Tibial nerve (tissue), 4 donors: ENCODE measurements at regions not wholly inside any gene's neighbourhood (a gene's known extent, or its start where the extent isn't known, plus 50 kb on each side); places are given as distances from the start of the nearest gene placed in this dataset.

Experiments used
- DNase-seq, 2 donors: peaks; one replicate each; pipeline ENCODE4 v3.0.0-alpha.2; 2019; ENCODE audit warnings: low spot score in 2 of 2
- H3K27ac ChIP-seq, 4 donors: fragments of 200-600 bp; sonication (generic) in 3 of 4; one replicate each; pipeline ENCODE4 v1.5.1; 2017 to 2019; ENCODE audit warnings: mild to moderate bottlenecking in 1 of 4
- H3K27me3 ChIP-seq, 2 donors: fragments of 200-600 bp; sonication (generic) in 1 of 2; one replicate each; pipeline versions ENCODE4 v1.5.1 to v1.6.0; 2017 to 2019
- H3K36me3 ChIP-seq, 3 donors: fragments of 200-600 bp; sonication (generic); one replicate each; pipeline ENCODE4 v1.5.1; 2018 to 2019
- H3K4me1 ChIP-seq, 4 donors: fragments of 200-600 bp; sonication (generic) in 3 of 4; one replicate each; pipeline ENCODE4 v1.5.1; 2017 to 2019
- H3K4me3 ChIP-seq, 4 donors: fragments of 200-600 bp; sonication (generic) in 3 of 4; one replicate each; pipeline ENCODE4 v1.5.1; 2017 to 2019; ENCODE audit warnings: mild to moderate bottlenecking in 1 of 4, moderate library complexity in 1 of 4
- H3K9me3 ChIP-seq, 4 donors: fragments of 200-600 bp; sonication (generic) in 3 of 4; one replicate each; pipeline ENCODE4 v1.5.1; 2017 to 2019
- EP300 ChIP-seq, 2 donors: sonication (generic); formaldehyde crosslinking; IDR thresholded peaks; one replicate each; pipeline ENCODE4 v1.6.1; 2017; ENCODE audit warnings: antibody characterized with exemption in 2 of 2, mild to moderate bottlenecking in 1 of 2
- POLR2A ChIP-seq, 2 donors: fragments of 450-650 bp; IDR thresholded peaks; one replicate each; pipeline ENCODE4 v1.6.1; 2017; ENCODE audit warnings: antibody characterized with exemption in 2 of 2, mild to moderate bottlenecking in 2 of 2, moderate library complexity in 2 of 2
- WGBS, 2 donors: methylation state at CpG; one replicate each; pipeline ENCODE4 v1.1.5; 2018; 5-methylcytosine and 5-hydroxymethylcytosine counted together
- TF ChIP-seq, protein P1 (sequence below), 5 experiments: fragments of 200-600 bp in 3 of 5; fragments of 450-650 bp in 2 of 5; sonication (generic) in 3 of 5; IDR thresholded peaks; one replicate each; pipeline ENCODE4 v1.5.1; 2016 to 2019; ENCODE audit warnings: antibody characterized with exemption in 5 of 5, mild to moderate bottlenecking in 3 of 5, moderate library complexity in 2 of 5

DNA sequence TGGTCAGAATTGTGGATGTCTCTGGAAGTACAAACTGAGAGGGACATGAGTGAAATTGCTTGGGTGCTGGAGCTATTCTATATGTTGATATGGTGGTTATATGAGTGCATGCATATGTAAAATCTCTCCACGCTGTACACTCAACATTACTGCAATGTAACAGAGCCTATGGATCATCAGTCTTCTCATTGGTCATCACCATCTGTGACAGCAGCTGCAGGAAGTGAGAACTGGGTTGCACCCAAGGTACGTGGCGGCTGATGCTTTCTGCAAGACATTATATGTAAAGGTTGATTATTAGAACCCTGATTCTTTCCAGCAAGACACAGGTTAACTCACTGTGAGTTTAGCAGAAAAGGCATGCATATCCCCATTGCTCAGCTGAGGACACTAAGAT is 387.1 kb downstream of the OMA1 start:
- TF ChIP-seq, protein P1, sequence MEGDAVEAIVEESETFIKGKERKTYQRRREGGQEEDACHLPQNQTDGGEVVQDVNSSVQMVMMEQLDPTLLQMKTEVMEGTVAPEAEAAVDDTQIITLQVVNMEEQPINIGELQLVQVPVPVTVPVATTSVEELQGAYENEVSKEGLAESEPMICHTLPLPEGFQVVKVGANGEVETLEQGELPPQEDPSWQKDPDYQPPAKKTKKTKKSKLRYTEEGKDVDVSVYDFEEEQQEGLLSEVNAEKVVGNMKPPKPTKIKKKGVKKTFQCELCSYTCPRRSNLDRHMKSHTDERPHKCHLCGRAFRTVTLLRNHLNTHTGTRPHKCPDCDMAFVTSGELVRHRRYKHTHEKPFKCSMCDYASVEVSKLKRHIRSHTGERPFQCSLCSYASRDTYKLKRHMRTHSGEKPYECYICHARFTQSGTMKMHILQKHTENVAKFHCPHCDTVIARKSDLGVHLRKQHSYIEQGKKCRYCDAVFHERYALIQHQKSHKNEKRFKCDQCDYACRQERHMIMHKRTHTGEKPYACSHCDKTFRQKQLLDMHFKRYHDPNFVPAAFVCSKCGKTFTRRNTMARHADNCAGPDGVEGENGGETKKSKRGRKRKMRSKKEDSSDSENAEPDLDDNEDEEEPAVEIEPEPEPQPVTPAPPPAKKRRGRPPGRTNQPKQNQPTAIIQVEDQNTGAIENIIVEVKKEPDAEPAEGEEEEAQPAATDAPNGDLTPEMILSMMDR (IDR thresholded peaks at IDR 0.05), result no peak
- TF ChIP-seq POLR2A (IDR thresholded peaks at IDR 0.05) (no peak), EP300 (IDR thresholded peaks at IDR 0.05) (no peak)
- H3K4me1 ChIP-seq, result peaks cover 0 to 5% (median 0%) of the 10 kb centered on the region in 4 donors
- 84 to 94% methylated on average over 3 of the region's 3 CpGs for WGBS, 2 donors
- H3K27ac ChIP-seq, result no peak overlapping the region
- H3K9me3 ChIP-seq, result no peaks in the 10 kb centered on the region
- H3K36me3 ChIP-seq, result no peaks in the 10 kb centered on the region
- no peak for DNase-seq
- no peak overlapping the region for H3K4me3 ChIP-seq
- no peaks in the 10 kb centered on the region for H3K27me3 ChIP-seq

DNA sequence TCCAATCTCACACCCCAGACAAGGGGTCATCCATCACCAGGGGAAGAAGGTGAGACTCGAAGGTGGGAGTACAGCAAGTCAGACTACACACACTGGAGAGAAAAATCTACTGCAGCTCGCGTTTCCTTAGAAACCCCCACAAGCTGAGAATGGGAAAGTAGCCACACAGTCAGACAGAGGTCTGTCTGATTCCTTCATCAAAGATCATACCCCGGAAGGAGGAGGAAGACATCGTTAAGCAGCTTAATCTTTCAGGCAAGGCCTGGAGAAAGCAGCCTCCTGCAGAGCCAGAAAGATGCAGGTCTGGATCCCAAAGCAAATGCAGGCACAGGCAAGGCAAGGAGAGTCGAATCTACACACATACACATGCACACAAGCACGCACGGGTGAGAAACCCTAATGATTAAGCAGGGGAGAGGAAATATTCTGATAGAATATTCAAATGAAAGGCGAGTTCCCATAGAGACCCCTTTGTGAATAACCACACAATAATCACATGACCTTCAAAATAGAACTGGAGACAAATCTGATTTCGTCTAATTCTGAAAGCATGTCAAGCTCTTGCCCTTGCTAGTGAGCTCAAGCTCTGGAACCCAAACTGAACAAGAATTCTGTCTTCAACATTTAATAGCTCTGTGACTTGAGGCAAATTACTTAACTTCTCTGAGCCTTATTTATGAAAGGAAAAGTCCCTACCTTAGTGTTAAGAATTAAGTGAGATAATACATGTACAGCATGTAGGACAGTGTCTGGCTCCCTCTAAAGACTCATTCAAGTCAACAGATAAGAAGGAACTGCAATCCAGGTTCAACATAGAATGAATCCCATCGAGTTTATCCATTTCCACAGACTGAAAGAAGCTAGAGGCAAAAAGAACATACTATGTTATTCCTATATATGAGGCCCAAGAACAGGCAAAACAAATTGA is 387.8 kb downstream of the OMA1 start:
- H3K4me1 ChIP-seq, result peaks cover 0 to 5% (median 0%) of the 10 kb centered on the region in 4 donors
- WGBS, 2 donors, result 57 to 69% methylated on average over 11 of the region's 11 CpGs

DNA sequence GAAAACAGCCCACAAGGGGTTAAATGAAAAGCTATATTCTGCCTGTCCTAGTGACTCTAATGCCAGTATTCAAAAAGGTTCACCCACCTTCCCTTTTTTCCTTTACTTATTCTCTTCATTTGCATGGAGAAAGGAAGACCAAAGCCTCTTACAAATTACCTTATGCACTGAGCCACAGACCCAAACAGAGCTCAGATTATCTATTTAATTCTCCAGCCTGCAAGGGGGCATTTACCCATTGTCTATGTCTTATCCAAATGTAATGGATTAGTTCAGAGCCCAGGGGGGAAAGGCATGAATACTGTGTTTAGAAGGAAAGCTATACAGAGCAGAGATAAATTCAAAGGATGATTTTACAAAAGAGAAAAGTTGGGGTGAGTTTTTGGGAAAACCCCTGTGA is 388.5 kb downstream of the OMA1 start:
- Histone ChIP-seq H3K4me3 (no peak overlapping the region), H3K9me3 (no peaks in the 10 kb centered on the region), H3K4me1 (peaks cover 0 to under 1% (median 0%) of the 10 kb centered on the region in 4 donors), H3K27me3 (no peaks in the 10 kb centered on the region), H3K27ac (no peak overlapping the region), H3K36me3 (no peaks in the 10 kb centered on the region)
- TF ChIP-seq, protein P1 (IDR thresholded peaks at IDR 0.05), result no peak
- TF ChIP-seq EP300 (IDR thresholded peaks at IDR 0.05) (no peak), POLR2A (IDR thresholded peaks at IDR 0.05) (no peak)
- no peak for DNase-seq

More for the DNA sequence above, 387.8 kb downstream of the OMA1 start:
- no peak for DNase-seq
- Histone ChIP-seq H3K27me3 (no peaks in the 10 kb centered on the region), H3K4me3 (no peak overlapping the region), H3K9me3 (no peaks in the 10 kb centered on the region), H3K36me3 (no peaks in the 10 kb centered on the region), H3K27ac (no peak overlapping the region)
- no peak for TF ChIP-seq EP300 (IDR thresholded peaks at IDR 0.05)
- no peak for TF ChIP-seq POLR2A (IDR thresholded peaks at IDR 0.05)
- TF ChIP-seq, protein P1 (IDR thresholded peaks at IDR 0.05), result no peak

DNA sequence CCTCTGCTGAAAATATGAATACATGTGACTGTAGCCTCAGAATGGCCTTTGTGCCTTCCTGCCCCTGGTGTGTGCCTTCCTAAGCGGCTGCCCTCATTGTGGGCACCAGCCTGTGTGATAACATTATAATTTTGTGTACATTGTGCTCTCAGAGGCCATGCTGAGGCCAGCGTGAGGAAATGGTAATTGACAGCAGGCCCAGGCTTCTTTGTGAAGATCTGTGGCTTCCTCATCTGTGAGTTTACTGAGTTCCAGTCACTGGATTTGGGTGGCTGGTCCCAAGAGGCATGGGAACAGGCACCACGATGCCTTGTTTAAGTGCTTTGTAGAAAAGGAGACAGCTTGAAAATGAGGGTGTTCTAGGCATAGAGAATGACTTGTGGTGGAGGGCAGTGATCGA is 389.3 kb downstream of the OMA1 start:
- no peaks in the 10 kb centered on the region for H3K36me3 ChIP-seq
- H3K4me1 ChIP-seq, result no peaks in the 10 kb centered on the region
- no peak overlapping the region for H3K27ac ChIP-seq
- no peaks in the 10 kb centered on the region for H3K9me3 ChIP-seq
- TF ChIP-seq POLR2A (IDR thresholded peaks at IDR 0.05) (no peak), EP300 (IDR thresholded peaks at IDR 0.05) (no peak)
- TF ChIP-seq, protein P1 (IDR thresholded peaks at IDR 0.05), result no peak
- no peak for DNase-seq
- H3K4me3 ChIP-seq, result no peak overlapping the region
- 64 to 66% methylated on average over 4 of the region's 4 CpGs for WGBS, 2 donors
- no peaks in the 10 kb centered on the region for H3K27me3 ChIP-seq

GRCh38 chr1:58156831-58157230 is 389.7 kb downstream of the OMA1 start:
- no peaks in the 10 kb centered on the region for H3K9me3 ChIP-seq
- H3K27ac ChIP-seq, result no peak overlapping the region
- TF ChIP-seq, protein P1 (IDR thresholded peaks at IDR 0.05), result no peak
- TF ChIP-seq EP300 (IDR thresholded peaks at IDR 0.05), result no peak
- no peak for TF ChIP-seq POLR2A (IDR thresholded peaks at IDR 0.05)
- no peak overlapping the region for H3K4me3 ChIP-seq
- H3K27me3 ChIP-seq, result no peaks in the 10 kb centered on the region
- no peaks in the 10 kb centered on the region for H3K36me3 ChIP-seq
- H3K4me1 ChIP-seq, result no peaks in the 10 kb centered on the region
- 77 to 86% methylated on average over 3 of the region's 3 CpGs for WGBS, 2 donors
- no peak for DNase-seq
